SK-N-SH (cell line): ENCODE measurements at regions not wholly inside any gene's neighbourhood (a gene's known extent, or its start where the extent isn't known, plus 50 kb on each side); places are given as distances from the start of the nearest gene placed in this dataset.
A peak's percentile ranks its signal among the peaks of the same experiment; 100 is the strongest.

ENCODE experiments used
- CTCF ChIA-PET: fragments of 300-600, 350-600 bp; formaldehyde crosslinking; extraction: SDS; loops from one replicate; lab custom pipeline; 2021; lab: Yijun Ruan, JAX
- POLR2A ChIA-PET: fragments of 350-600 bp; sonication (Branson Sonifier 250); formaldehyde crosslinking; extraction: SDS; loops from one replicate; lab custom pipeline; 2020; ENCODE audit warnings: antibody characterized with exemption, inconsistent platforms; lab: Yijun Ruan, JAX
- DNase-seq: peaks from one replicate; pipeline ENCODE4 v3.0.0; 2012
- H2AFZ ChIP-seq: fragments of 200-600 bp; sonication (generic); 2 replicates; pipeline ENCODE4 v1.8.1; 2016; ENCODE audit warnings: antibody characterized with exemption, mild to moderate bottlenecking, low read depth
- H3F3A ChIP-seq: fragments of 200-600 bp; sonication (generic); replicated peaks from 2 replicates; pipeline ENCODE3; 2016; ENCODE audit warnings: antibody characterized with exemption, mild to moderate bottlenecking; ENCODE audit not compliant: insufficient read depth
- H3K27ac ChIP-seq, 2 experiments: fragments of 200-500 bp in 1 of 2; fragments of 200-600 bp in 1 of 2; sonication (Bioruptor generic) in 1 of 2; sonication (generic), shearing (Covaris generic) in 1 of 2; 2 replicates each; pipeline versions ENCODE4 v1.5.1 to v1.6.1; 2014 to 2016; ENCODE audit warnings: low read depth in 2 of 2, inconsistent platforms in 1 of 2, low read length in 1 of 2, mild to moderate bottlenecking in 1 of 2, mixed read lengths in 1 of 2
- H3K27me3 ChIP-seq: fragments of 200-600 bp; sonication (generic), shearing (Covaris generic); 2 replicates; pipeline ENCODE4 v1.6.1; 2016; ENCODE audit warnings: mixed run types; ENCODE audit not compliant: insufficient read depth
- H3K36me3 ChIP-seq, 2 experiments: fragments of 200-500 bp in 1 of 2; fragments of 200-600 bp in 1 of 2; sonication (Bioruptor generic) in 1 of 2; sonication (generic) in 1 of 2; replicated peaks in 1 of 2; 2 replicates each; pipeline versions ENCODE3 to v1.5.1; 2014 to 2016; ENCODE audit warnings: low read length in 1 of 2, mild to moderate bottlenecking in 1 of 2; ENCODE audit not compliant: insufficient read depth in 2 of 2, control insufficient read depth in 1 of 2
- H3K4me1 ChIP-seq, 2 experiments: fragments of 200-500 bp in 1 of 2; fragments of 200-600 bp in 1 of 2; sonication (Bioruptor generic) in 1 of 2; sonication (generic), shearing (Covaris generic) in 1 of 2; 2 replicates each; pipeline versions ENCODE4 v1.5.1 to v1.6.1; 2014 to 2016; ENCODE audit warnings: low read depth in 1 of 2, low read length in 1 of 2, mixed run types in 1 of 2; ENCODE audit not compliant: insufficient read depth in 2 of 2, control insufficient read depth in 1 of 2
- H3K4me2 ChIP-seq: fragments of 200-600 bp; sonication (generic), shearing (Covaris generic); 2 replicates; pipeline ENCODE4 v1.6.1; 2017; ENCODE audit warnings: mixed run types
- H3K4me3 ChIP-seq, 2 experiments: fragments of 200-500 bp in 1 of 2; fragments of 200-600 bp in 1 of 2; sonication (Bioruptor generic) in 1 of 2; sonication (generic), shearing (Covaris generic) in 1 of 2; 2 replicates each; pipeline versions ENCODE4 v1.5.1 to v1.8.1; 2014 to 2016; ENCODE audit warnings: low read depth in 2 of 2, inconsistent platforms in 1 of 2, low read length in 1 of 2, mild to moderate bottlenecking in 1 of 2, mixed read lengths in 1 of 2, moderate library complexity in 1 of 2
- H3K79me2 ChIP-seq: fragments of 200-600 bp; sonication (generic); 2 replicates; pipeline ENCODE4 v1.8.1; 2017; ENCODE audit warnings: mild to moderate bottlenecking; ENCODE audit not compliant: insufficient read depth
- H3K9ac ChIP-seq: fragments of 200-600 bp; sonication (generic); 2 replicates; pipeline ENCODE4 v1.6.1; 2017; ENCODE audit warnings: mixed run types
- H3K9me2 ChIP-seq: fragments of 200-600 bp; sonication (generic); 2 replicates; pipeline ENCODE4 v1.6.1; 2017; ENCODE audit warnings: mixed run types
- H3K9me3 ChIP-seq: fragments of 200-600 bp; sonication (generic); 2 replicates; pipeline ENCODE4 v1.6.1; 2017; ENCODE audit warnings: mixed run types, mild to moderate bottlenecking, moderate library complexity
- H4K20me1 ChIP-seq: fragments of 200-600 bp; sonication (generic); 2 replicates; pipeline ENCODE4 v1.6.1; 2017; ENCODE audit warnings: mild to moderate bottlenecking, mixed run types; ENCODE audit not compliant: insufficient read depth
- FOSL2 ChIP-seq: IDR thresholded peaks from 2 replicates; pipeline ENCODE4 v1.4.0; 2012; ENCODE audit warnings: low read depth, mild to moderate bottlenecking, moderate library complexity, borderline replicate concordance
- JUND ChIP-seq: IDR thresholded peaks from 2 replicates; pipeline ENCODE4 v1.4.0; 2012
- MEF2A ChIP-seq: IDR thresholded peaks from 2 replicates; pipeline ENCODE4 v1.4.0; 2012; ENCODE audit warnings: low read depth, borderline replicate concordance
- MXI1 ChIP-seq: IDR thresholded peaks from 2 replicates; pipeline ENCODE4 v1.6.1; 2012; ENCODE audit warnings: mild to moderate bottlenecking, low read depth, low read length, improper control_type of control experiment
- NFIC ChIP-seq: IDR thresholded peaks from 2 replicates; pipeline ENCODE4 v1.4.0; 2012; ENCODE audit warnings: borderline replicate concordance
- RFX5 ChIP-seq: IDR thresholded peaks from 2 replicates; pipeline ENCODE4 v1.6.1; 2012; ENCODE audit warnings: mild to moderate bottlenecking, improper control_type of control experiment, low read length
- RXRA ChIP-seq: IDR thresholded peaks from 2 replicates; pipeline ENCODE4 v1.4.0; 2012; ENCODE audit warnings: low read depth, mild to moderate bottlenecking, borderline replicate concordance
- SMC3 ChIP-seq: IDR thresholded peaks from 2 replicates; pipeline ENCODE4 v1.6.1; 2012; ENCODE audit warnings: low read depth, low read length, improper control_type of control experiment
- TAF1 ChIP-seq: IDR thresholded peaks from 2 replicates; pipeline ENCODE4 v1.6.1; 2012; ENCODE audit warnings: low read depth, mild to moderate bottlenecking, low read length, moderate library complexity, borderline replicate concordance
- TCF12 ChIP-seq: IDR thresholded peaks from 2 replicates; pipeline ENCODE4 v1.4.0; 2012
- YY1 ChIP-seq: IDR thresholded peaks from 2 replicates; pipeline ENCODE4 v1.4.0; 2012; ENCODE audit warnings: low read depth, mild to moderate bottlenecking
- WGBS: methylation state at CpG from one replicate; pipeline ENCODE4 v1.1.6; 2017; ENCODE audit warnings: low lambda C conversion rate; 5-methylcytosine and 5-hydroxymethylcytosine counted together
- TF ChIP-seq, protein P1 (sequence below): IDR thresholded peaks from 2 replicates; pipeline ENCODE4 v1.4.0; 2012; ENCODE audit warnings: low read depth
- TF ChIP-seq, protein P2 (sequence below): IDR thresholded peaks from 2 replicates; pipeline ENCODE4 v1.4.0; 2012; ENCODE audit warnings: low read depth, borderline replicate concordance
- TF ChIP-seq, protein P3 (sequence below): IDR thresholded peaks from 2 replicates; pipeline ENCODE4; 2012

DNA sequence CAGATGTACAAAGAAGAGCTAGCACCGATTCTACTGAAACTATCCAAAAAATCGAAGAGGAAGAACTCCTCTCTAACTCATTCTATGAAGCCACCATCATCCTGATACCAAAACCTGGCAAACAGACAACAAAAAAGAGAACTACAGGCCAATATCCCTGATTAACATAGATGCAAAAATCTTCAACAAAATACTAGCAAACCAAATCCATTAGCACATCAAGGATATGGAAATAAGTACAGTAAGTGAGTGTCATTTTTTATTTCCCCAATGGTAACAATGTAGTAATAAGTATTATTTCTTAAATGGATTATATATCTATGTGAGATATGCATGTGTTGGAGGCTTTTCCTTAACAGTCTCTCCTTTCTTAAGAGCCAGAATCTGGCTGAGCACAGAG, 134.5 kb upstream of the SMLR1 start:
- H3K27me3 ChIP-seq: no peaks in the 10 kb centered on the region
- no peak overlapping the region for H3K4me2 ChIP-seq
- no peak overlapping the region for H3K4me3 ChIP-seq
- no peak for DNase-seq
- H4K20me1 ChIP-seq: no peaks in the 10 kb centered on the region
- no peak overlapping the region for H2AFZ ChIP-seq
- no peak overlapping the region for H3K9ac ChIP-seq
- ChIA-PET CTCF (no interaction called here), POLR2A (no interaction called here)
- H3K36me3 ChIP-seq: no peaks in the 10 kb centered on the region
- TF ChIP-seq MEF2A: no peak
- no peak for TF ChIP-seq RXRA
- no peak for TF ChIP-seq FOSL2
- H3F3A ChIP-seq: peaks cover 4% of the 10 kb centered on the region
- H3K27ac ChIP-seq: no peak overlapping the region
- 14% methylated on average over 2 of the region's 2 CpGs for WGBS
- peaks cover 0 to 11% of the 10 kb centered on the region in 2 experiments; a peak in 1 of 4 replicates for H3K4me1 ChIP-seq
- no peaks in the 10 kb centered on the region for H3K79me2 ChIP-seq
- no peaks in the 10 kb centered on the region for H3K9me3 ChIP-seq
- H3K9me2 ChIP-seq: no peaks in the 10 kb centered on the region

DNA sequence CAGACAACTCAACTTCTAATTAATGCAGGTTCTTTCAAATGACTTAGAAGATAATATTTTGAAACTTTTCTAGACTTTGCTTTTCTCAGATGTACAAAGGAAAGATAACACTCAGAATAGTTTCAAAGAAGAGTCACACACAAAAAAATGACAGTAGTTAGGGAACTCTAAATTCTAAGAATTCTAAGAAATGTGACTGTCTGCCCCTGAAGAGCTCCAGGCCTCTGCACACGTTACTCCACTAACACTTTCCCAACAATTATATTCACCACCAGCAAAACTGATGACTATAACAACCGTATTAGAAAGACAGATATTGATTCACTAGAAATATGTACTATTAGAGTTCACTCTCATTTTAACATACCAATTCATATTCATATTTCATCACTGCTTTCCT, 133.3 kb upstream of the SMLR1 start:
- 34% methylated on average over 2 of the region's 2 CpGs for WGBS
- DNase-seq: no peak
- Histone ChIP-seq H3K36me3 (no peaks in the 10 kb centered on the region), H3K4me3 (no peak overlapping the region), H3K9me2 (no peaks in the 10 kb centered on the region), H3K9me3 (no peaks in the 10 kb centered on the region), H3K79me2 (no peaks in the 10 kb centered on the region), H3K4me1 (peaks cover 0 to 11% of the 10 kb centered on the region in 2 experiments; a peak in 1 of 4 replicates), H3K4me2 (no peak overlapping the region), H3F3A (peaks cover 4% of the 10 kb centered on the region), H3K9ac (no peak overlapping the region), H4K20me1 (no peaks in the 10 kb centered on the region), H2AFZ (no peak overlapping the region), H3K27me3 (no peaks in the 10 kb centered on the region), H3K27ac (peak overlapping the region in 1 of 2 experiments; percentile 42; a peak in 2 of 4 replicates)
- CTCF ChIA-PET: no interaction called here
- POLR2A ChIA-PET: no interaction called here
- no peak for TF ChIP-seq RFX5
- TF ChIP-seq NFIC: no peak
- TF ChIP-seq TAF1: no peak
- TF ChIP-seq, protein P1, sequence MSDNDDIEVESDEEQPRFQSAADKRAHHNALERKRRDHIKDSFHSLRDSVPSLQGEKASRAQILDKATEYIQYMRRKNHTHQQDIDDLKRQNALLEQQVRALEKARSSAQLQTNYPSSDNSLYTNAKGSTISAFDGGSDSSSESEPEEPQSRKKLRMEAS: no peak
- TF ChIP-seq, protein P2, sequence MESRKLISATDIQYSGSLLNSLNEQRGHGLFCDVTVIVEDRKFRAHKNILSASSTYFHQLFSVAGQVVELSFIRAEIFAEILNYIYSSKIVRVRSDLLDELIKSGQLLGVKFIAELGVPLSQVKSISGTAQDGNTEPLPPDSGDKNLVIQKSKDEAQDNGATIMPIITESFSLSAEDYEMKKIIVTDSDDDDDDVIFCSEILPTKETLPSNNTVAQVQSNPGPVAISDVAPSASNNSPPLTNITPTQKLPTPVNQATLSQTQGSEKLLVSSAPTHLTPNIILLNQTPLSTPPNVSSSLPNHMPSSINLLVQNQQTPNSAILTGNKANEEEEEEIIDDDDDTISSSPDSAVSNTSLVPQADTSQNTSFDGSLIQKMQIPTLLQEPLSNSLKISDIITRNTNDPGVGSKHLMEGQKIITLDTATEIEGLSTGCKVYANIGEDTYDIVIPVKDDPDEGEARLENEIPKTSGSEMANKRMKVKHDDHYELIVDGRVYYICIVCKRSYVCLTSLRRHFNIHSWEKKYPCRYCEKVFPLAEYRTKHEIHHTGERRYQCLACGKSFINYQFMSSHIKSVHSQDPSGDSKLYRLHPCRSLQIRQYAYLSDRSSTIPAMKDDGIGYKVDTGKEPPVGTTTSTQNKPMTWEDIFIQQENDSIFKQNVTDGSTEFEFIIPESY: no peak

DNA sequence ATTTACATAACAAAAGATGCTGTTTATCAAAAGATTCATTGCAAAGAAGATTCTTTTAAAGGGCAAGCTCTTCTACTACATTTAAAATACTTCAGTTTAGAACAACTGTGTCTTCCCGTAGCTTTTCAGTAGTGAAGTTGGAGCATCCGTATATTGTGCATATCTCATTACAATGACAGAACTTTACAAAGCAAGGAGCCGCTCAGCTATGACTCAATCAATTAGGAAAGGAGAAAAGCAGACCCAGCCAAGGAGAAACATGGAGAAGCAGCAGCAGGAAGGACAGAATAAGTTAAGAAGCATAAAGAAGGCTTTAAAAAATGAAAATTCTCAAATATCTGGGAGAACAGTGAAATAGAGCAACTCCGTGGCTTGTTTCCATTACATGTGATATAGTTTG, 132.6 kb upstream of the SMLR1 start:
- peak overlapping the region; percentile 26; the same call in 1 of the 2 replicates for H2AFZ ChIP-seq
- peaks cover 4% of the 10 kb centered on the region for H3F3A ChIP-seq
- no peaks in the 10 kb centered on the region for H3K9me3 ChIP-seq
- TF ChIP-seq JUND (0 out of 2 replicates have a peak, but pooled peaks have one; percentile 21), YY1 (no peak), FOSL2 (peak; percentile 34; the same call in 1 of the 2 replicates), RFX5 (no peak), MXI1 (no peak), SMC3 (no peak), TCF12 (peak; percentile 73)
- TF ChIP-seq, protein P3, sequence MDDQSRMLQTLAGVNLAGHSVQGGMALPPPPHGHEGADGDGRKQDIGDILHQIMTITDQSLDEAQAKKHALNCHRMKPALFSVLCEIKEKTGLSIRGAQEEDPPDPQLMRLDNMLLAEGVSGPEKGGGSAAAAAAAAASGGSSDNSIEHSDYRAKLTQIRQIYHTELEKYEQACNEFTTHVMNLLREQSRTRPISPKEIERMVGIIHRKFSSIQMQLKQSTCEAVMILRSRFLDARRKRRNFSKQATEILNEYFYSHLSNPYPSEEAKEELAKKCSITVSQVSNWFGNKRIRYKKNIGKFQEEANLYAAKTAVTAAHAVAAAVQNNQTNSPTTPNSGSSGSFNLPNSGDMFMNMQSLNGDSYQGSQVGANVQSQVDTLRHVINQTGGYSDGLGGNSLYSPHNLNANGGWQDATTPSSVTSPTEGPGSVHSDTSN: peak; percentile 59
- TF ChIP-seq, all 33 proteins: peak for 4
- no peaks in the 10 kb centered on the region for H3K79me2 ChIP-seq
- CTCF ChIA-PET: no interaction called here
- H3K27ac ChIP-seq: peak overlapping the region; percentile 42 to 44; a peak in 2 of 4 replicates
- H3K4me3 ChIP-seq: no peak overlapping the region
- H3K36me3 ChIP-seq: no peaks in the 10 kb centered on the region
- no peak overlapping the region for H3K4me2 ChIP-seq
- DNase-seq: no peak
- H3K27me3 ChIP-seq: no peaks in the 10 kb centered on the region
- WGBS: 25% methylated on average over 4 of the region's 4 CpGs
- no peaks in the 10 kb centered on the region for H3K9me2 ChIP-seq
- H3K9ac ChIP-seq: no peak overlapping the region
- POLR2A ChIA-PET: no interaction called here
- H3K4me1 ChIP-seq: peaks cover 0 to 11% of the 10 kb centered on the region in 2 experiments; a peak in 1 of 4 replicates
- no peaks in the 10 kb centered on the region for H4K20me1 ChIP-seq
